ENCODE measurements at regions not wholly inside any gene's neighbourhood (a gene's known extent, or its start where the extent isn't known, plus 50 kb on each side); places are given as distances from the start of the nearest gene placed in this dataset.

GRCh38 chr11:131038597-131038996 is 122.3 kb upstream of the SNX19 start:
- DNase-seq (peak in 1 of 3 donors; percentile 18), ATAC-seq (ENCODE audit: insufficient read depth, low FRiP score) (no peak)
- H3K9ac ChIP-seq (ENCODE audit: insufficient read depth in 1 of 2, low read length in 2 of 2), result no peak overlapping the region
- peaks cover 0 to 4% (median 2%) of the 10 kb centered on the region in 3 donors for H3K27me3 ChIP-seq (ENCODE audit: control insufficient read depth in 3 of 3, insufficient read depth in 3 of 3, low read length in 2 of 3)
- H3K4me3 ChIP-seq, result no peak overlapping the region
- 40 to 42% methylated on average over 5 of the region's 5 CpGs for WGBS, 2 donors
- TF ChIP-seq, protein P1, sequence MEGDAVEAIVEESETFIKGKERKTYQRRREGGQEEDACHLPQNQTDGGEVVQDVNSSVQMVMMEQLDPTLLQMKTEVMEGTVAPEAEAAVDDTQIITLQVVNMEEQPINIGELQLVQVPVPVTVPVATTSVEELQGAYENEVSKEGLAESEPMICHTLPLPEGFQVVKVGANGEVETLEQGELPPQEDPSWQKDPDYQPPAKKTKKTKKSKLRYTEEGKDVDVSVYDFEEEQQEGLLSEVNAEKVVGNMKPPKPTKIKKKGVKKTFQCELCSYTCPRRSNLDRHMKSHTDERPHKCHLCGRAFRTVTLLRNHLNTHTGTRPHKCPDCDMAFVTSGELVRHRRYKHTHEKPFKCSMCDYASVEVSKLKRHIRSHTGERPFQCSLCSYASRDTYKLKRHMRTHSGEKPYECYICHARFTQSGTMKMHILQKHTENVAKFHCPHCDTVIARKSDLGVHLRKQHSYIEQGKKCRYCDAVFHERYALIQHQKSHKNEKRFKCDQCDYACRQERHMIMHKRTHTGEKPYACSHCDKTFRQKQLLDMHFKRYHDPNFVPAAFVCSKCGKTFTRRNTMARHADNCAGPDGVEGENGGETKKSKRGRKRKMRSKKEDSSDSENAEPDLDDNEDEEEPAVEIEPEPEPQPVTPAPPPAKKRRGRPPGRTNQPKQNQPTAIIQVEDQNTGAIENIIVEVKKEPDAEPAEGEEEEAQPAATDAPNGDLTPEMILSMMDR (IDR thresholded peaks at IDR 0.05; ENCODE audit: control extremely low read depth, extremely low read depth), result no peak
- H3K4me1 ChIP-seq (ENCODE audit: control insufficient read depth in 5 of 5, insufficient read depth in 5 of 5, low read length in 5 of 5), result no peaks in the 10 kb centered on the region
- no peak overlapping the region for H3K27ac ChIP-seq (ENCODE audit: low read depth in 1 of 2, low read length in 1 of 2)
- H3K36me3 ChIP-seq (ENCODE audit: control insufficient read depth in 4 of 4, insufficient read depth in 4 of 4, low read length in 4 of 4), result no peaks in the 10 kb centered on the region
- H3K9me3 ChIP-seq (ENCODE audit: control insufficient read depth in 4 of 4, insufficient read depth in 3 of 4, low read length in 3 of 4), result peaks cover 0 to 4% (median 0%) of the 10 kb centered on the region in 4 donors

DNA sequence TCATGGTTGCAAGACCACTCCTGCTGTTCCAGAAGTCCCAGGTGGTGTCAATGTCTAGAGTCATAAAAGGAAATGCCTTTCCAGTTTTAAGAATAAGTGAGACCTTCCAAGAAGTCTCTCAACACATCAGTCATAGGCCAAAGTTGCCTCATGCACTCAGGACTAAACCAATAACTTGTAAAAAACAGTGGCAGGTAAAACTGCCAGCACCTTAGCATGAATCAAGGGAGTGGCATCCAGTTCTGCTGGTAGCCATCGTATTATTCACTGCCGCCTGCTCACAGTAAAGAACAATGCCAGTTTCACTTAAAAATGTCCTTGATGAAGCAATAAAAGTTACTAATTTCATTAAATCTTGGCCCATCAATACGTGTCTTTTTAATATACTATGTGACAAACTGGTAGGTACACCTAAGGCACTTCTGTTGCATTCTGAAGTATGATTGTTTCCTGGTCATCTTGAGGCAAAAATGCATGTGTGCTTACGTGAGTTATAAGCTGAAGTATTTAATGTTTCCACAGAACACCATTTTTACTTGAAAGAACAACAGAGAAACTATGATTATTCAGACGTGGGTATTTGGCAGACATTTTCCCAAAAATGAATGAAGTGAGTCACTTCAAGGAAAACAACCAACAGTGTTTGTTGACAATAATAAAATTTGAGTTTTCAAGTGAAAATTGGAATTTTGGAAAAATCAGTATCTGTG is 125.2 kb upstream of the SNX19 start:
- no peak overlapping the region for H3K4me3 ChIP-seq
- DNase-seq, result no peak
- H3K27me3 ChIP-seq (ENCODE audit: control insufficient read depth in 3 of 3, insufficient read depth in 3 of 3, low read length in 2 of 3), result peaks cover 0 to 2% (median 0%) of the 10 kb centered on the region in 3 donors
- H3K36me3 ChIP-seq (ENCODE audit: control insufficient read depth in 4 of 4, insufficient read depth in 4 of 4, low read length in 4 of 4), result no peaks in the 10 kb centered on the region
- WGBS, 2 donors, result 69 to 82% methylated on average over 5 of the region's 5 CpGs
- TF ChIP-seq, protein P1 (IDR thresholded peaks at IDR 0.05; ENCODE audit: control extremely low read depth, extremely low read depth), result no peak
- no peaks in the 10 kb centered on the region for H3K4me1 ChIP-seq (ENCODE audit: control insufficient read depth in 5 of 5, insufficient read depth in 5 of 5, low read length in 5 of 5)
- no peak overlapping the region for H3K27ac ChIP-seq (ENCODE audit: low read depth in 1 of 2, low read length in 1 of 2)
- ATAC-seq (ENCODE audit: insufficient read depth, low FRiP score), result no peak
- no peaks in the 10 kb centered on the region for H3K9me3 ChIP-seq (ENCODE audit: control insufficient read depth in 4 of 4, insufficient read depth in 3 of 4, low read length in 3 of 4)
- H3K9ac ChIP-seq (ENCODE audit: insufficient read depth in 1 of 2, low read length in 2 of 2), result no peak overlapping the region

- no peak for DNase-seq
- TF ChIP-seq, protein P1 (IDR thresholded peaks at IDR 0.05; ENCODE audit: control extremely low read depth, extremely low read depth), result no peak
- Histone ChIP-seq H3K27me3 (ENCODE audit: control insufficient read depth in 3 of 3, insufficient read depth in 3 of 3, low read length in 2 of 3) (peaks cover 0 to 2% (median 0%) of the 10 kb centered on the region in 3 donors), H3K9me3 (ENCODE audit: control insufficient read depth in 4 of 4, insufficient read depth in 3 of 4, low read length in 3 of 4) (no peaks in the 10 kb centered on the region), H3K4me1 (ENCODE audit: control insufficient read depth in 5 of 5, insufficient read depth in 5 of 5, low read length in 5 of 5) (no peaks in the 10 kb centered on the region), H3K9ac (ENCODE audit: insufficient read depth in 1 of 2, low read length in 2 of 2) (no peak overlapping the region), H3K27ac (ENCODE audit: low read depth in 1 of 2, low read length in 1 of 2) (no peak overlapping the region), H3K36me3 (ENCODE audit: control insufficient read depth in 4 of 4, insufficient read depth in 4 of 4, low read length in 4 of 4) (no peaks in the 10 kb centered on the region), H3K4me3 (no peak overlapping the region)
- no peak for ATAC-seq (ENCODE audit: insufficient read depth, low FRiP score)
- 0 to 45% methylated on average over 1 of the region's 1 CpG for WGBS, 2 donors
Observed at GRCh38 chr11:131042041-131042390, 125.7 kb upstream of the SNX19 start.

GRCh38 chr11:131043251-131043650 is 127.0 kb upstream of the SNX19 start:
- Histone ChIP-seq H3K4me1 (ENCODE audit: control insufficient read depth in 5 of 5, insufficient read depth in 5 of 5, low read length in 5 of 5) (no peaks in the 10 kb centered on the region), H3K9ac (ENCODE audit: insufficient read depth in 1 of 2, low read length in 2 of 2) (no peak overlapping the region), H3K27me3 (ENCODE audit: control insufficient read depth in 3 of 3, insufficient read depth in 3 of 3, low read length in 2 of 3) (peaks cover 0 to 2% (median 0%) of the 10 kb centered on the region in 3 donors), H3K9me3 (ENCODE audit: control insufficient read depth in 4 of 4, insufficient read depth in 3 of 4, low read length in 3 of 4) (no peaks in the 10 kb centered on the region), H3K4me3 (no peak overlapping the region), H3K36me3 (ENCODE audit: control insufficient read depth in 4 of 4, insufficient read depth in 4 of 4, low read length in 4 of 4) (no peaks in the 10 kb centered on the region), H3K27ac (ENCODE audit: low read depth in 1 of 2, low read length in 1 of 2) (no peak overlapping the region)
- no peak for DNase-seq
- ATAC-seq (ENCODE audit: insufficient read depth, low FRiP score), result no peak
- TF ChIP-seq, protein P1 (IDR thresholded peaks at IDR 0.05; ENCODE audit: control extremely low read depth, extremely low read depth), result no peak
- WGBS, 2 donors, result 83% methylated on average over 1 of the region's 1 CpG
